ENCODE measurements at regions not wholly inside any gene's neighbourhood (a gene's known extent, or its start where the extent isn't known, plus 50 kb on each side); places are given as distances from the start of the nearest gene placed in this dataset.

DNA sequence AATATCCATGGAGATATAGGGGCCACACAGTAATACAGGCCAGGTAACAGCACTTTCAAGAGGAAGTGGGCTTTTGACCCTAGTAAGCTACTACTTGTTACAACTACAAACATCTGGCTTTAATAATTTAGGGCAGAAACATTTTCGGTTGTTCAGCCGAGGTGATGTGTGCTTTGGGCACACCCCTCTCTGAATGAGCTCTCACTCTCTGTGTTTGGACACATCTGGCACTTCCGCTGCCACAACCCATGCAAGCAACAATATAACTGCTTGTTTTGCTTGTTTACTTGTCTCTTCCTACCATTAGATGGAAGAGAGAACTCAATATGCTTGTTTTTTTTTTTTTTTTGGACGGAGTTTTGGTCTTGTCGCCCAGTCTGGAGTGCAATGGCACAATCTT, 277.2 kb downstream of the HS3ST1 start:
- Histone ChIP-seq H2AFZ (replicated peaks; ENCODE audit: low read length, poor library complexity) (no peak overlapping the region), H3K4me2 (ENCODE audit: low read depth, low read length) (no peak overlapping the region), H3K36me3 (ENCODE audit: control insufficient read depth, insufficient read depth, low read length) (no peaks in the 10 kb centered on the region), H4K91ac (ENCODE audit: insufficient read depth, low read depth, low read length) (no peak overlapping the region), H4K20me1 (ENCODE audit: insufficient read depth, low read length) (no peaks in the 10 kb centered on the region), H3K14ac (replicated peaks; ENCODE audit: low read depth, low read length) (no peak overlapping the region), H2BK5ac (ENCODE audit: low read depth, low read length, poor library complexity, severe bottlenecking) (no peak overlapping the region), H3K23ac (ENCODE audit: low read depth, low read length) (no peak overlapping the region), H3K27ac (ENCODE audit: insufficient read depth, low read length) (no peak overlapping the region), H3K27me3 (ENCODE audit: control insufficient read depth, insufficient read depth, low read length) (no peaks in the 10 kb centered on the region), H4K8ac (ENCODE audit: low read depth in 2 of 2, low read length in 2 of 2) (no peak overlapping the region), H2BK20ac (ENCODE audit: low read depth, low read length) (no peak overlapping the region), H4K5ac (ENCODE audit: low read depth, low read length) (no peak overlapping the region), H3K18ac (ENCODE audit: low read depth, low read length) (no peak overlapping the region), H2BK120ac (ENCODE audit: low read depth, low read length) (no peak overlapping the region), H2AK5ac (ENCODE audit: low read depth, low read length) (no peak overlapping the region), H3K9me1 (ENCODE audit: insufficient read depth, low read length) (no peaks in the 10 kb centered on the region), H2AK9ac (replicated peaks; ENCODE audit: low read depth, low read length, poor library complexity) (no peak overlapping the region), H3K4ac (ENCODE audit: low read depth, low read length) (no peak overlapping the region), H3K56ac (ENCODE audit: extremely low read depth, insufficient read depth, low read length) (no peak overlapping the region), H3K79me1 (ENCODE audit: low read depth in 1 of 2, low read length in 2 of 2) (no peaks in the 10 kb centered on the region), H3K4me1 (ENCODE audit: control insufficient read depth, insufficient read depth, low read length) (no peaks in the 10 kb centered on the region), H3K9ac (ENCODE audit: low read depth, low read length) (no peak overlapping the region), H2BK15ac (ENCODE audit: low read depth, low read length) (no peak overlapping the region), H3K9me3 (ENCODE audit: control insufficient read depth, insufficient read depth, low read length) (no peaks in the 10 kb centered on the region; the same call in 1 of the 2 replicates), H3K4me3 (ENCODE audit: insufficient read depth, low read depth, low read length) (no peak overlapping the region)
- intact Hi-C loops (cut with micrococcal nuclease) (no loop called here), dilution Hi-C loops (cut with HindIII; ENCODE audit: low sequenced_read_pairs, unreplicated experiment) (no loop called here), in situ Hi-C loops (cut with MboI; ENCODE audit: low sequenced_read_pairs) (no loop called here)
- WGBS, 2 experiments (ENCODE audit: extremely low coverage in 2 of 2, insufficient read length in 1 of 2) = no CpG with 5 or more reads among the region's 5 CpGs
- DNase-seq (no peak), ATAC-seq (ENCODE audit: low read depth) (no peak)
- POLR2A ChIA-PET (ENCODE audit: unreplicated experiment) = no interaction called here
- CTCF ChIA-PET = interaction anchor here (0.6 kb wide), 1 partner anchor 615 kb away, joined by 3 read pairs; no protein-coding TSS in a partner anchor
- TF ChIP-seq SMC3 (IDR thresholded peaks at IDR 0.05; ENCODE audit: low read depth, low read length) (no peak), MAFK (IDR thresholded peaks at IDR 0.05; ENCODE audit: low read depth, low read length) (no peak), NFE2L2 (IDR thresholded peaks at IDR 0.05; ENCODE audit: low read depth, low read length) (no peak), RFX5 (IDR thresholded peaks at IDR 0.05; ENCODE audit: low read depth, low read length) (no peak), RAD21 (IDR thresholded peaks at IDR 0.05; ENCODE audit: low read length) (no peak), FOS (IDR thresholded peaks at IDR 0.05; ENCODE audit: low read depth, low read length) (no peak)
- TF ChIP-seq, protein P1, sequence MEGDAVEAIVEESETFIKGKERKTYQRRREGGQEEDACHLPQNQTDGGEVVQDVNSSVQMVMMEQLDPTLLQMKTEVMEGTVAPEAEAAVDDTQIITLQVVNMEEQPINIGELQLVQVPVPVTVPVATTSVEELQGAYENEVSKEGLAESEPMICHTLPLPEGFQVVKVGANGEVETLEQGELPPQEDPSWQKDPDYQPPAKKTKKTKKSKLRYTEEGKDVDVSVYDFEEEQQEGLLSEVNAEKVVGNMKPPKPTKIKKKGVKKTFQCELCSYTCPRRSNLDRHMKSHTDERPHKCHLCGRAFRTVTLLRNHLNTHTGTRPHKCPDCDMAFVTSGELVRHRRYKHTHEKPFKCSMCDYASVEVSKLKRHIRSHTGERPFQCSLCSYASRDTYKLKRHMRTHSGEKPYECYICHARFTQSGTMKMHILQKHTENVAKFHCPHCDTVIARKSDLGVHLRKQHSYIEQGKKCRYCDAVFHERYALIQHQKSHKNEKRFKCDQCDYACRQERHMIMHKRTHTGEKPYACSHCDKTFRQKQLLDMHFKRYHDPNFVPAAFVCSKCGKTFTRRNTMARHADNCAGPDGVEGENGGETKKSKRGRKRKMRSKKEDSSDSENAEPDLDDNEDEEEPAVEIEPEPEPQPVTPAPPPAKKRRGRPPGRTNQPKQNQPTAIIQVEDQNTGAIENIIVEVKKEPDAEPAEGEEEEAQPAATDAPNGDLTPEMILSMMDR (conservative IDR thresholded peaks at IDR 0.05; ENCODE audit: low read depth, low read length) = no peak
- BruUV-seq (replicated peaks) = no TSS peak

Data from IMR-90 (cell line).